ENCODE measurements at regions not wholly inside any gene's neighbourhood (a gene's known extent, or its start where the extent isn't known, plus 50 kb on each side); places are given as distances from the start of the nearest gene placed in this dataset.

GRCh38 chr15:45794712-45795439, 160.0 kb downstream of the SQOR start (continued):
- no peak for TF ChIP-seq ZSCAN22 (CRISPR knock-in tag; IDR thresholded peaks at IDR 0.05)
- TF ChIP-seq HDAC1 (CRISPR knock-in tag; IDR thresholded peaks at IDR 0.05) = peak; percentile 34; the same call in 1 of the 2 replicates
- peak; percentile 91 for TF ChIP-seq HNF4G (IDR thresholded peaks at IDR 0.05; ENCODE audit: borderline replicate concordance, low read depth, low read length)
- peak; percentile 44; the same call in 1 of the 2 replicates for TF ChIP-seq HNF4G (CRISPR knock-in tag; IDR thresholded peaks at IDR 0.05; ENCODE audit: borderline replicate concordance, low read depth)
- TF ChIP-seq PTBP1 (IDR thresholded peaks at IDR 0.05; ENCODE audit: low read depth, low read length, poor library complexity, severe bottlenecking) = no peak
- no peak for TF ChIP-seq GATAD2A (CRISPR knock-in tag; IDR thresholded peaks at IDR 0.05)
- TF ChIP-seq RBM22 (optimal IDR thresholded peaks at IDR 0.05; ENCODE audit: low read length) = no peak
- no peak for TF ChIP-seq ZBTB46 (CRISPR knock-in tag; IDR thresholded peaks at IDR 0.05; ENCODE audit: borderline replicate concordance)
- no peak for TF ChIP-seq ZNF619 (CRISPR knock-in tag; IDR thresholded peaks at IDR 0.05)
- TF ChIP-seq MTA1 (CRISPR knock-in tag; IDR thresholded peaks at IDR 0.05; ENCODE audit: borderline replicate concordance) = no peak
- TF ChIP-seq FOXA1 (IDR thresholded peaks at IDR 0.05) = no peak
- TF ChIP-seq FOXA1 (CRISPR knock-in tag; IDR thresholded peaks at IDR 0.05) = peak; percentile 76
- peak; percentile 80 for TF ChIP-seq ARID3A (IDR thresholded peaks at IDR 0.05; ENCODE audit: low read depth, low read length)
- TF ChIP-seq NFYC (CRISPR knock-in tag; IDR thresholded peaks at IDR 0.05) = no peak
- TF ChIP-seq SNRNP70 (IDR thresholded peaks at IDR 0.05; ENCODE audit: low read depth, low read length) = no peak
- TF ChIP-seq NFKBIZ (CRISPR knock-in tag; IDR thresholded peaks at IDR 0.05) = no peak
- no peak for TF ChIP-seq HOXA5 (CRISPR knock-in tag; IDR thresholded peaks at IDR 0.05)
- TF ChIP-seq GABPB1 (CRISPR knock-in tag; IDR thresholded peaks at IDR 0.05) = no peak
- TF ChIP-seq ZNF205 (CRISPR knock-in tag; IDR thresholded peaks at IDR 0.05) = no peak
- TF ChIP-seq MTA3 (CRISPR knock-in tag; IDR thresholded peaks at IDR 0.05) = no peak
- no peak for TF ChIP-seq RBFOX2 (IDR thresholded peaks at IDR 0.05; ENCODE audit: low read depth, low read length)
- TF ChIP-seq ZNF292 (CRISPR knock-in tag; IDR thresholded peaks at IDR 0.05; ENCODE audit: borderline replicate concordance, low read depth) = no peak
- TF ChIP-seq ETV6 (CRISPR knock-in tag; conservative IDR thresholded peaks at IDR 0.05) = no peak
- TF ChIP-seq ZNF777 (CRISPR knock-in tag; IDR thresholded peaks at IDR 0.05) = no peak
- TF ChIP-seq KLF9 (CRISPR knock-in tag; IDR thresholded peaks at IDR 0.05; ENCODE audit: low read depth) = no peak
- no peak for TF ChIP-seq ARNT2 (CRISPR knock-in tag; IDR thresholded peaks at IDR 0.05; ENCODE audit: low read depth)
- TF ChIP-seq KDM3A (CRISPR knock-in tag; IDR thresholded peaks at IDR 0.05; ENCODE audit: low read depth) = no peak
- no peak for TF ChIP-seq HNRNPL (IDR thresholded peaks at IDR 0.05; ENCODE audit: low read depth, low read length)
- TF ChIP-seq NFRKB (IDR thresholded peaks at IDR 0.05) = no peak
- 0 out of 2 replicates have a peak, but pooled peaks have one; percentile 17 for TF ChIP-seq HMG20A (CRISPR knock-in tag; IDR thresholded peaks at IDR 0.05; ENCODE audit: borderline replicate concordance)
- TF ChIP-seq ZBTB25 (CRISPR knock-in tag; IDR thresholded peaks at IDR 0.05) = no peak
